ENCODE measurements at regions not wholly inside any gene's neighbourhood (a gene's known extent, or its start where the extent isn't known, plus 50 kb on each side); places are given as distances from the start of the nearest gene placed in this dataset.

- H3K4me3 ChIP-seq (replicated peaks; ENCODE audit: low read depth, low read length): no peak overlapping the region
- no peak for DNase-seq (ENCODE audit: low read depth)
- TF ChIP-seq, protein P1, sequence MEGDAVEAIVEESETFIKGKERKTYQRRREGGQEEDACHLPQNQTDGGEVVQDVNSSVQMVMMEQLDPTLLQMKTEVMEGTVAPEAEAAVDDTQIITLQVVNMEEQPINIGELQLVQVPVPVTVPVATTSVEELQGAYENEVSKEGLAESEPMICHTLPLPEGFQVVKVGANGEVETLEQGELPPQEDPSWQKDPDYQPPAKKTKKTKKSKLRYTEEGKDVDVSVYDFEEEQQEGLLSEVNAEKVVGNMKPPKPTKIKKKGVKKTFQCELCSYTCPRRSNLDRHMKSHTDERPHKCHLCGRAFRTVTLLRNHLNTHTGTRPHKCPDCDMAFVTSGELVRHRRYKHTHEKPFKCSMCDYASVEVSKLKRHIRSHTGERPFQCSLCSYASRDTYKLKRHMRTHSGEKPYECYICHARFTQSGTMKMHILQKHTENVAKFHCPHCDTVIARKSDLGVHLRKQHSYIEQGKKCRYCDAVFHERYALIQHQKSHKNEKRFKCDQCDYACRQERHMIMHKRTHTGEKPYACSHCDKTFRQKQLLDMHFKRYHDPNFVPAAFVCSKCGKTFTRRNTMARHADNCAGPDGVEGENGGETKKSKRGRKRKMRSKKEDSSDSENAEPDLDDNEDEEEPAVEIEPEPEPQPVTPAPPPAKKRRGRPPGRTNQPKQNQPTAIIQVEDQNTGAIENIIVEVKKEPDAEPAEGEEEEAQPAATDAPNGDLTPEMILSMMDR (IDR thresholded peaks at IDR 0.05; ENCODE audit: low read length, missing control alignments): no peak
These were observed 566.2 kb downstream of the GALR1 start for GRCh38 chr18:77815666-77816338.

DNA sequence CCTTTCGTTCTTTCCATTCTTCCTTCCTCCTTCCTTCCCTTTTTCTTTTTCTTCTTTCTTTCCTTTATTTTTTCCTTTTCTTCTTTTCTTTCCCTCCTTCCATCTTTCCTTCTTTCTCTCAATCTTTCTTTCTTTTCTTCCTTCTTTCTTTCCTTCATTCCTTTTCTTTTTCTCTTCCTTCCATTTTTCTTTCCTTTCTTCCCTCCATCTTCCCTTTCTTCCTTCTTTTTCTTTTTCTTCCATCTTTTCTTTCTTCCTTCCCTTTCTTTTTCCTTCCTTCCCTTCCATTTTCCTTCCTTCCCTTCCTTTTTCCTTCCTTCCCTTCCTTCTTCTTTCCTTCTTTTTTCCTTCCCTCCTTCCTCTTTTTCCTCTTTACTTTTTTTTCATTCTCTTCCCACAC lies 568.7 kb downstream of the GALR1 start:
- DNase-seq (ENCODE audit: low read depth): no peak

DNA sequence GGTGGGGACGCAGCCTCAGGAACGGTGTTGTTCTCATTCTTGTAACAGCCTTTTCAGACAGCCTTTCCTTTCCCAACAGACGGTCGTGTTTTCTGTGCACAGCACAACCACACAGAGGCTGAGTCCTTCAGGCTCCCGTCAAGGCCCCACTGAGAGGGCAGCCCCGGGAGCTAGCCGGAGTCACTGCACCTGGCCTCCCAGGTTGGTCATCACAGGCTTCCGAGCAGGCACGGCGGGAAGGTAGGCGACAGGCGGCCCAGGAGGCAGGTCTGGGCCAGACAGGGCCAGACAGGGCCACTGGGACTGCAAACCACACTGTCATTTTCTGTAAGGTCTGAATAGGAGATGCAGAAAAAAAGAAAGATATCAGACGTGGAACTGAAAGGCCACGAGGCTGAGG lies 570.8 kb downstream of the GALR1 start:
- TF ChIP-seq, protein P1 (IDR thresholded peaks at IDR 0.05; ENCODE audit: low read length, missing control alignments): no peak
- no peak for DNase-seq (ENCODE audit: low read depth)
- H3K4me3 ChIP-seq (replicated peaks; ENCODE audit: low read depth, low read length): no peak overlapping the region

More for the DNA sequence above, 568.7 kb downstream of the GALR1 start:
- TF ChIP-seq, protein P1 (IDR thresholded peaks at IDR 0.05; ENCODE audit: low read length, missing control alignments): no peak
- no peak overlapping the region for H3K4me3 ChIP-seq (replicated peaks; ENCODE audit: low read depth, low read length)

DNA sequence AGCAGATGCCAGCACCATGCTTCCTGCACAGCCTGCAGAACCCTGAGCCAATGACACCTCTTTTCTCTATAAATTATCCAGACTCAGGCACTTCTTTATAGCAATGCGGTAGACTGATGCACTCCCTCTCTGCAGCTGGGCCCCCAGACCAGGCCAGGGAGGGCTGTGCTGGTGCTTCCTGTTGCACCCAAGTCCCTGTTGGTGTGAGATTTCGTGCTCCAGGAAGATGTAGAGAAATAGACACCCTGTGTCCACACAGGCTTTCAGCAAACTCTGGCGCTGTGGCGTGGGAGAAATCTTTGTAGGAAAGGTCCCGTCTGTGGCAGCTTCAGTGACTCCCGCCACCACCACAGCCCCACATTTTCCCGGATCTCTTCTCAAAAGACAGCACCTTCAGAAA lies 572.2 kb downstream of the GALR1 start:
- TF ChIP-seq, protein P1 (IDR thresholded peaks at IDR 0.05; ENCODE audit: low read length, missing control alignments): no peak
- no peak overlapping the region for H3K4me3 ChIP-seq (replicated peaks; ENCODE audit: low read depth, low read length)
- no peak for DNase-seq (ENCODE audit: low read depth)

DNA sequence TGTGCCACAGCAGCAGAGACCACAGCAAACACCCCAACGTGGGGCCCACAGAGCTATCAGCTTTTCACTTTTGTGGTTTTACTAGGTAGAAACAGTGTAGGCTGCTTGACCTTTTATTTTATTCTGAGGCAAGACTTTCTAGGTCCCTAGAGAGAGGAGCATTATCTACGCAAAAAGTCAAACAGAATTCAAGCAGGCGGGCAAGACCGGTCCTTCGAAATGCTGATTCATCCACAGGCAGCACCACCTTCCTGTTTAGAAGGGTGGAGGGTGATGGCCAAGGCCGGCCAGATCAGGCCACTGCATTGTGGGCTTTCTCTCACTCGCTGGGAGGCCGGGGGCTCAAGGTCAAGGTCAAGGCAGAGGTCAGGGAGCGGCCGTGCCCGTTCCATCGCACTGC lies 573.0 kb downstream of the GALR1 start:
- TF ChIP-seq, protein P1 (IDR thresholded peaks at IDR 0.05; ENCODE audit: low read length, missing control alignments): no peak
- no peak for DNase-seq (ENCODE audit: low read depth)
- H3K4me3 ChIP-seq (replicated peaks; ENCODE audit: low read depth, low read length): no peak overlapping the region

GRCh38 chr18:77833807-77834206 lies 584.2 kb downstream of the GALR1 start:
- TF ChIP-seq, protein P1 (IDR thresholded peaks at IDR 0.05; ENCODE audit: low read length, missing control alignments): no peak
- DNase-seq (ENCODE audit: low read depth): no peak

GRCh38 chr18:77851802-77852201 lies 602.2 kb downstream of the GALR1 start:
- no peak for DNase-seq (ENCODE audit: low read depth)
- TF ChIP-seq, protein P1 (IDR thresholded peaks at IDR 0.05; ENCODE audit: low read length, missing control alignments): no peak
- H3K4me3 ChIP-seq (replicated peaks; ENCODE audit: low read depth, low read length): no peak overlapping the region

More at GRCh38 chr18:77833807-77834206, 584.2 kb downstream of the GALR1 start:
- H3K4me3 ChIP-seq (replicated peaks; ENCODE audit: low read depth, low read length): no peak overlapping the region

All from fibroblast of pulmonary artery (primary cell).